Adrenal gland (tissue), 9 donors: ENCODE measurements at regions not wholly inside any gene's neighbourhood (a gene's known extent, or its start where the extent isn't known, plus 50 kb on each side); places are given as distances from the start of the nearest gene placed in this dataset.

Experiments used
- DNase-seq, 7 donors: peaks; one replicate each; pipeline ENCODE4 v3.0.0-alpha.2; 2019 to 2020
- H3K27ac ChIP-seq, 5 donors: fragments of 200-600 bp; sonication (generic) in 4 of 5; 1 replicate in 3 of 5; 2 replicates in 2 of 5; pipeline versions ENCODE4 v1.5.1 to v1.8.0; 2016 to 2020; ENCODE audit warnings: mild to moderate bottlenecking in 1 of 5
- H3K27me3 ChIP-seq: fragments of 200-600 bp; 2 replicates; pipeline ENCODE4 v1.8.0; 2021
- H3K36me3 ChIP-seq, 2 donors: fragments of 200-600 bp; replicated peaks in 1 of 2; 1 replicate in 1 of 2; 2 replicates in 1 of 2; pipeline versions ENCODE4 v1.5.1 to v1.8.0; 2018 to 2022
- H3K4me1 ChIP-seq, 2 donors: fragments of 200-600 bp; replicated peaks in 1 of 2; 1 replicate in 1 of 2; 2 replicates in 1 of 2; pipeline versions ENCODE4 v1.5.1 to v1.8.0; 2018 to 2021
- H3K4me3 ChIP-seq, 4 donors: fragments of 200-600 bp; sonication (generic) in 3 of 4; one replicate each; pipeline ENCODE4 v1.5.1; 2016 to 2018
- H3K9me3 ChIP-seq, 3 donors: fragments of 200-600 bp; sonication (generic) in 1 of 3; replicated peaks in 1 of 3; 1 replicate in 2 of 3; 2 replicates in 1 of 3; pipeline versions ENCODE4 v1.5.1 to v1.8.0; 2016 to 2021
- POLR2A ChIP-seq, 2 donors: fragments of 450-650 bp; IDR thresholded peaks; one replicate each; pipeline ENCODE4 v1.6.1; 2017; ENCODE audit warnings: antibody characterized with exemption in 2 of 2, mild to moderate bottlenecking in 2 of 2, moderate library complexity in 1 of 2
- WGBS, 4 donors: extraction: QIAGEN DNeasy Blood & Tissue Kit in 2 of 4; methylation state at CpG; one replicate each; pipeline versions ENCODE4 v1.1.5 to v1.1.7; 2013 to 2017; 5-methylcytosine and 5-hydroxymethylcytosine counted together
- intact Hi-C, 2 donors: fragments of 100-400 bp; cut with DNase I; formaldehyde crosslinking; loops; one replicate each; pipeline versions ENCODE4 v1.14.1 to v1.15.0; 2022 to 2023
- TF ChIP-seq, protein P1 (sequence below), 6 experiments: fragments of 450-650 bp in 4 of 6; fragments of 200-600 bp in 2 of 6; sonication (generic) in 1 of 6; IDR thresholded peaks; 1 replicate in 5 of 6; 2 replicates in 1 of 6; pipeline versions ENCODE4 v1.5.1 to v1.8.0; 2016 to 2021; ENCODE audit warnings: antibody characterized with exemption in 6 of 6, mild to moderate bottlenecking in 2 of 6, moderate library complexity in 1 of 6
- donor health status: healthy with polysubstance abuse.
- donor health status: Bipolar disorder and iron deficiency.
- donor health status: DM: yes; HTN: yes; CAD: no.
- donor health status: DM: no; HTN: no; CAD: no.
- donor health status: DM: no; HTN: no; CAD: no.

GRCh38 chr6:147826698-147827097 lies 318.2 kb downstream of the SAMD5 start:
- H3K36me3 ChIP-seq = no peaks in the 10 kb centered on the region
- no peaks in the 10 kb centered on the region for H3K27me3 ChIP-seq
- intact Hi-C loops = no loop called here
- H3K27ac ChIP-seq = no peak overlapping the region
- no peaks in the 10 kb centered on the region for H3K9me3 ChIP-seq
- no peak for TF ChIP-seq POLR2A (IDR thresholded peaks at IDR 0.05)
- TF ChIP-seq, protein P1, sequence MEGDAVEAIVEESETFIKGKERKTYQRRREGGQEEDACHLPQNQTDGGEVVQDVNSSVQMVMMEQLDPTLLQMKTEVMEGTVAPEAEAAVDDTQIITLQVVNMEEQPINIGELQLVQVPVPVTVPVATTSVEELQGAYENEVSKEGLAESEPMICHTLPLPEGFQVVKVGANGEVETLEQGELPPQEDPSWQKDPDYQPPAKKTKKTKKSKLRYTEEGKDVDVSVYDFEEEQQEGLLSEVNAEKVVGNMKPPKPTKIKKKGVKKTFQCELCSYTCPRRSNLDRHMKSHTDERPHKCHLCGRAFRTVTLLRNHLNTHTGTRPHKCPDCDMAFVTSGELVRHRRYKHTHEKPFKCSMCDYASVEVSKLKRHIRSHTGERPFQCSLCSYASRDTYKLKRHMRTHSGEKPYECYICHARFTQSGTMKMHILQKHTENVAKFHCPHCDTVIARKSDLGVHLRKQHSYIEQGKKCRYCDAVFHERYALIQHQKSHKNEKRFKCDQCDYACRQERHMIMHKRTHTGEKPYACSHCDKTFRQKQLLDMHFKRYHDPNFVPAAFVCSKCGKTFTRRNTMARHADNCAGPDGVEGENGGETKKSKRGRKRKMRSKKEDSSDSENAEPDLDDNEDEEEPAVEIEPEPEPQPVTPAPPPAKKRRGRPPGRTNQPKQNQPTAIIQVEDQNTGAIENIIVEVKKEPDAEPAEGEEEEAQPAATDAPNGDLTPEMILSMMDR (IDR thresholded peaks at IDR 0.05) = no peak
- WGBS, 4 donors = 64 to 90% (median 78%) methylated on average over 4 of the region's 4 CpGs
- H3K4me1 ChIP-seq = no peaks in the 10 kb centered on the region
- no peak for DNase-seq
- H3K4me3 ChIP-seq = no peak overlapping the region

GRCh38 chr6:147829418-147829817 lies 320.9 kb downstream of the SAMD5 start:
- Histone ChIP-seq H3K27me3 (no peaks in the 10 kb centered on the region), H3K4me1 (no peaks in the 10 kb centered on the region), H3K27ac (no peak overlapping the region), H3K4me3 (no peak overlapping the region), H3K36me3 (no peaks in the 10 kb centered on the region), H3K9me3 (no peaks in the 10 kb centered on the region)
- 80 to 87% (median 84%) methylated on average over 1 of the region's 1 CpG for WGBS, 4 donors
- DNase-seq = no peak
- TF ChIP-seq, protein P1 (IDR thresholded peaks at IDR 0.05) = no peak
- TF ChIP-seq POLR2A (IDR thresholded peaks at IDR 0.05) = no peak
- intact Hi-C loops = no loop called here

GRCh38 chr6:147829835-147830234 lies 321.3 kb downstream of the SAMD5 start:
- no peaks in the 10 kb centered on the region for H3K36me3 ChIP-seq
- no peak for DNase-seq
- no peak overlapping the region for H3K27ac ChIP-seq
- H3K4me1 ChIP-seq = no peaks in the 10 kb centered on the region
- TF ChIP-seq, protein P1 (IDR thresholded peaks at IDR 0.05) = no peak
- TF ChIP-seq POLR2A (IDR thresholded peaks at IDR 0.05) = no peak
- H3K4me3 ChIP-seq = no peak overlapping the region
- intact Hi-C loops = no loop called here
- no peaks in the 10 kb centered on the region for H3K27me3 ChIP-seq
- no peaks in the 10 kb centered on the region for H3K9me3 ChIP-seq

GRCh38 chr6:147831356-147831755 lies 322.9 kb downstream of the SAMD5 start:
- intact Hi-C loops = no loop called here

More at GRCh38 chr6:147831356-147831755, 322.9 kb downstream of the SAMD5 start:
- H3K27ac ChIP-seq = no peak overlapping the region
- H3K27me3 ChIP-seq = no peaks in the 10 kb centered on the region
- H3K9me3 ChIP-seq = no peaks in the 10 kb centered on the region
- no peaks in the 10 kb centered on the region for H3K36me3 ChIP-seq
- H3K4me3 ChIP-seq = no peak overlapping the region
- TF ChIP-seq POLR2A (IDR thresholded peaks at IDR 0.05) = no peak
- TF ChIP-seq, protein P1 (IDR thresholded peaks at IDR 0.05) = no peak
- DNase-seq = no peak
- no peaks in the 10 kb centered on the region for H3K4me1 ChIP-seq
- WGBS, 4 donors = 34 to 63% (median 51%) methylated on average over 2 of the region's 2 CpGs
